ENCODE measurements at regions not wholly inside any gene's neighbourhood (a gene's known extent, or its start where the extent isn't known, plus 50 kb on each side); places are given as distances from the start of the nearest gene placed in this dataset.

DNA sequence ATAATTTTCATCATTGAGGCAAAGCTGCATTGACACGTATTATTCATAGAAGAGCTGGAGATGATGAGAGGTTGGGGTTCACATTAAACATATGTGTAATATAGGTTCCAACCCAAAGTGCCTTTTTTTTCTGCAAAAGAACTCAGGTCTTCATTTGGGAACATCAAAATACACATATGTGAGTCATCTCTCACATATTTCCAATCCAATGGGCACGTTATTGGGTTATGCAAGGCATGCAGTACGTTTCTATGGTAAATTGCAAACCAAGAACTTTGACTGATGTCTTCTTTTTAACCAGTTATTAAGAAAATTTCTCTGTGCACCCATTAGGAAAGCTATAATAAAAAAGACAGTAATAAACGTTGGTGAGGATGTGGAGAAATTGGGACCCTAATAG is 150.3 kb upstream of the FAM9B start:
- Histone ChIP-seq H3K9ac (ENCODE audit: low read length) (no peak overlapping the region), H3K9me3 (ENCODE audit: low read length) (no peaks in the 10 kb centered on the region), H3K27ac (ENCODE audit: low read length) (no peak overlapping the region), H3K4me3 (ENCODE audit: low read length) (no peak overlapping the region), H3K79me2 (replicated peaks; ENCODE audit: insufficient read depth, low read length) (no peaks in the 10 kb centered on the region), H4K20me1 (ENCODE audit: insufficient read depth) (no peaks in the 10 kb centered on the region), H3F3A (ENCODE audit: insufficient read depth, low read length, poor library complexity, severe bottlenecking) (no peaks in the 10 kb centered on the region), H3K4me2 (ENCODE audit: low read length) (no peak overlapping the region), H2AFZ (ENCODE audit: low read depth, low read length) (no peak overlapping the region), H3K36me3 (ENCODE audit: insufficient read depth, low read length) (no peaks in the 10 kb centered on the region), H3K9me2 (ENCODE audit: insufficient read depth, low read length) (no peaks in the 10 kb centered on the region), H3K27me3 (ENCODE audit: insufficient read depth, low read depth, low read length) (no peaks in the 10 kb centered on the region)
- TF ChIP-seq EP300 (conservative IDR thresholded peaks at IDR 0.05; ENCODE audit: poor library complexity, severe bottlenecking) (no peak), RAD21 (conservative IDR thresholded peaks at IDR 0.05) (no peak), TAF1 (IDR thresholded peaks at IDR 0.05; ENCODE audit: low read depth) (no peak), SMC3 (conservative IDR thresholded peaks at IDR 0.05; ENCODE audit: poor library complexity) (no peak), POLR2AphosphoS5 (IDR thresholded peaks at IDR 0.05) (no peak), EZH2 (IDR thresholded peaks at IDR 0.05; ENCODE audit: borderline replicate concordance, insufficient read depth, low read length, poor library complexity, severe bottlenecking) (no peak), MXI1 (conservative IDR thresholded peaks at IDR 0.05; ENCODE audit: poor library complexity, severe bottlenecking) (no peak)
- TF ChIP-seq, protein P1, sequence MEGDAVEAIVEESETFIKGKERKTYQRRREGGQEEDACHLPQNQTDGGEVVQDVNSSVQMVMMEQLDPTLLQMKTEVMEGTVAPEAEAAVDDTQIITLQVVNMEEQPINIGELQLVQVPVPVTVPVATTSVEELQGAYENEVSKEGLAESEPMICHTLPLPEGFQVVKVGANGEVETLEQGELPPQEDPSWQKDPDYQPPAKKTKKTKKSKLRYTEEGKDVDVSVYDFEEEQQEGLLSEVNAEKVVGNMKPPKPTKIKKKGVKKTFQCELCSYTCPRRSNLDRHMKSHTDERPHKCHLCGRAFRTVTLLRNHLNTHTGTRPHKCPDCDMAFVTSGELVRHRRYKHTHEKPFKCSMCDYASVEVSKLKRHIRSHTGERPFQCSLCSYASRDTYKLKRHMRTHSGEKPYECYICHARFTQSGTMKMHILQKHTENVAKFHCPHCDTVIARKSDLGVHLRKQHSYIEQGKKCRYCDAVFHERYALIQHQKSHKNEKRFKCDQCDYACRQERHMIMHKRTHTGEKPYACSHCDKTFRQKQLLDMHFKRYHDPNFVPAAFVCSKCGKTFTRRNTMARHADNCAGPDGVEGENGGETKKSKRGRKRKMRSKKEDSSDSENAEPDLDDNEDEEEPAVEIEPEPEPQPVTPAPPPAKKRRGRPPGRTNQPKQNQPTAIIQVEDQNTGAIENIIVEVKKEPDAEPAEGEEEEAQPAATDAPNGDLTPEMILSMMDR (IDR thresholded peaks at IDR 0.05; ENCODE audit: poor library complexity, severe bottlenecking), result no peak
- TF ChIP-seq, protein P2, sequence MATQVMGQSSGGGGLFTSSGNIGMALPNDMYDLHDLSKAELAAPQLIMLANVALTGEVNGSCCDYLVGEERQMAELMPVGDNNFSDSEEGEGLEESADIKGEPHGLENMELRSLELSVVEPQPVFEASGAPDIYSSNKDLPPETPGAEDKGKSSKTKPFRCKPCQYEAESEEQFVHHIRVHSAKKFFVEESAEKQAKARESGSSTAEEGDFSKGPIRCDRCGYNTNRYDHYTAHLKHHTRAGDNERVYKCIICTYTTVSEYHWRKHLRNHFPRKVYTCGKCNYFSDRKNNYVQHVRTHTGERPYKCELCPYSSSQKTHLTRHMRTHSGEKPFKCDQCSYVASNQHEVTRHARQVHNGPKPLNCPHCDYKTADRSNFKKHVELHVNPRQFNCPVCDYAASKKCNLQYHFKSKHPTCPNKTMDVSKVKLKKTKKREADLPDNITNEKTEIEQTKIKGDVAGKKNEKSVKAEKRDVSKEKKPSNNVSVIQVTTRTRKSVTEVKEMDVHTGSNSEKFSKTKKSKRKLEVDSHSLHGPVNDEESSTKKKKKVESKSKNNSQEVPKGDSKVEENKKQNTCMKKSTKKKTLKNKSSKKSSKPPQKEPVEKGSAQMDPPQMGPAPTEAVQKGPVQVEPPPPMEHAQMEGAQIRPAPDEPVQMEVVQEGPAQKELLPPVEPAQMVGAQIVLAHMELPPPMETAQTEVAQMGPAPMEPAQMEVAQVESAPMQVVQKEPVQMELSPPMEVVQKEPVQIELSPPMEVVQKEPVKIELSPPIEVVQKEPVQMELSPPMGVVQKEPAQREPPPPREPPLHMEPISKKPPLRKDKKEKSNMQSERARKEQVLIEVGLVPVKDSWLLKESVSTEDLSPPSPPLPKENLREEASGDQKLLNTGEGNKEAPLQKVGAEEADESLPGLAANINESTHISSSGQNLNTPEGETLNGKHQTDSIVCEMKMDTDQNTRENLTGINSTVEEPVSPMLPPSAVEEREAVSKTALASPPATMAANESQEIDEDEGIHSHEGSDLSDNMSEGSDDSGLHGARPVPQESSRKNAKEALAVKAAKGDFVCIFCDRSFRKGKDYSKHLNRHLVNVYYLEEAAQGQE (IDR thresholded peaks at IDR 0.05; ENCODE audit: borderline replicate concordance), result no peak

DNA sequence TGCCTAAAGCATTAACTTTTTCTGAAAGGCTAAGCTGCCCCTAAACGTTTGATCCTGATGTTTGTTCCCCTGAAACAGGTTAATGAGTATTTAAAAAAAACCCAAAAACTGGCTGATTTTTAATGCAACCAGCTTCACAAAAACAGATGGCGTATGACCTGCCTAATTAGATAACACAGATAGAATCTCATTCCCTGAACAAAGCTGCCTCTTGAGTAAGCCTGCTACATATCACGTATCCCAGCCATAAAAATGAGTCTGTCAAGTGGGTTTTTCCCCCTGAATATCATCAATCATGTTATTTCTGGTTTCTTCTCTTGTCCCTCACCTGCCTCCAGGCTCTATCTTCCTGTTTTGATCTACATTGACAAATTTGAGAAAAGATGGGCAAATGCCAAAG is 154.2 kb upstream of the FAM9B start:
- no peaks in the 10 kb centered on the region for H3K27me3 ChIP-seq (ENCODE audit: insufficient read depth, low read depth, low read length)
- H3K36me3 ChIP-seq (ENCODE audit: insufficient read depth, low read length), result no peaks in the 10 kb centered on the region
- TF ChIP-seq RAD21 (conservative IDR thresholded peaks at IDR 0.05) (no peak), EZH2 (IDR thresholded peaks at IDR 0.05; ENCODE audit: borderline replicate concordance, insufficient read depth, low read length, poor library complexity, severe bottlenecking) (no peak), POLR2AphosphoS5 (IDR thresholded peaks at IDR 0.05) (no peak)

DNA sequence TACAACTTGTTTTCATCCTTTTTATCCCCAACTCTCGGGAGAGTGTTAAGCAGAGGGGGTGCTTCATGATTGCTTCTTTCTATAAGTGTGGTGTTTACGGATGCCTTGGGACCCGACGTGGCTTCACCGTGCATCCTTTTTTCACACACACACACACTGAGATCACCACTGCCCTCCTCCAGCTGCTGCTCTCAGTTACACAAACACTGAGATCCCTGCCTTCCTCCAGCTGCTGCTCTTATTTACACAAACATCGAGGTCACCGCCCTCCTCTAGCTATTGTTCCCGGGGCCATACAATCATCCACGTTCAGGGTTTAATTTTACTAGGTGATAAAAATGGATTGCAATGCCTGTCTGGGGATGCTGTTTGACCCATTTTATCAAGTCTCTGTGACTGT is 155.4 kb upstream of the FAM9B start:
- no peak overlapping the region for H3K9ac ChIP-seq (ENCODE audit: low read length)
- H3K4me3 ChIP-seq (ENCODE audit: low read length), result no peak overlapping the region
- no peaks in the 10 kb centered on the region for H4K20me1 ChIP-seq (ENCODE audit: insufficient read depth)
- H3K79me2 ChIP-seq (replicated peaks; ENCODE audit: insufficient read depth, low read length), result no peaks in the 10 kb centered on the region
- no peak overlapping the region for H3K4me2 ChIP-seq (ENCODE audit: low read length)
- H3K36me3 ChIP-seq (ENCODE audit: insufficient read depth, low read length), result no peaks in the 10 kb centered on the region
- H3K9me3 ChIP-seq (ENCODE audit: low read length), result no peaks in the 10 kb centered on the region
- no peak overlapping the region for H2AFZ ChIP-seq (ENCODE audit: low read depth, low read length)
- no peaks in the 10 kb centered on the region for H3K27me3 ChIP-seq (ENCODE audit: insufficient read depth, low read depth, low read length)
- no peaks in the 10 kb centered on the region for H3K9me2 ChIP-seq (ENCODE audit: insufficient read depth, low read length)
- no peaks in the 10 kb centered on the region for H3F3A ChIP-seq (ENCODE audit: insufficient read depth, low read length, poor library complexity, severe bottlenecking)
- TF ChIP-seq, protein P2 (IDR thresholded peaks at IDR 0.05; ENCODE audit: borderline replicate concordance), result no peak
- no peak overlapping the region for H3K27ac ChIP-seq (ENCODE audit: low read length)

More for the DNA sequence above, 154.2 kb upstream of the FAM9B start:
- no peaks in the 10 kb centered on the region for H3K79me2 ChIP-seq (replicated peaks; ENCODE audit: insufficient read depth, low read length)
- no peak overlapping the region for H3K4me2 ChIP-seq (ENCODE audit: low read length)
- H3K9me3 ChIP-seq (ENCODE audit: low read length), result no peaks in the 10 kb centered on the region
- H4K20me1 ChIP-seq (ENCODE audit: insufficient read depth), result no peaks in the 10 kb centered on the region
- no peaks in the 10 kb centered on the region for H3F3A ChIP-seq (ENCODE audit: insufficient read depth, low read length, poor library complexity, severe bottlenecking)
- H3K4me3 ChIP-seq (ENCODE audit: low read length), result no peak overlapping the region
- H3K9ac ChIP-seq (ENCODE audit: low read length), result no peak overlapping the region
- no peak overlapping the region for H2AFZ ChIP-seq (ENCODE audit: low read depth, low read length)
- no peaks in the 10 kb centered on the region for H3K9me2 ChIP-seq (ENCODE audit: insufficient read depth, low read length)
- H3K27ac ChIP-seq (ENCODE audit: low read length), result no peak overlapping the region
